RWPE2 (cell line): ENCODE measurements at regions not wholly inside any gene's neighbourhood (a gene's known extent, or its start where the extent isn't known, plus 50 kb on each side); places are given as distances from the start of the nearest gene placed in this dataset.

Source experiments
- ATAC-seq: fragments of 200-7000 bp; cut with Tn5 transposase; 3 replicates; pipeline ENCODE4 v1.9.1; 2021; ENCODE audit warnings: low read depth
- DNase-seq: peaks from one replicate; pipeline ENCODE4 v3.0.0-alpha.2; 2020; ENCODE audit warnings: low spot score
- H3K27ac ChIP-seq: fragments of 450-650 bp; 2 replicates; pipeline ENCODE4 v1.5.1; 2017; ENCODE audit warnings: mild to moderate bottlenecking; ENCODE audit not compliant: poor library complexity, severe bottlenecking
- H3K27me3 ChIP-seq: fragments of 250-450 bp; sonication (Bioruptor Pico); 2 replicates; pipeline ENCODE4 v1.5.1; 2021; ENCODE audit warnings: mild to moderate bottlenecking, moderate library complexity; ENCODE audit not compliant: insufficient read depth, poor library complexity, severe bottlenecking
- H3K36me3 ChIP-seq: fragments of 250-450 bp; sonication (Bioruptor Pico); 2 replicates; pipeline ENCODE4 v1.5.1; 2020; ENCODE audit warnings: low read depth, mild to moderate bottlenecking, moderate library complexity
- H3K4me1 ChIP-seq: fragments of 250-450 bp; sonication (Bioruptor Pico); 2 replicates; pipeline ENCODE4 v1.5.1; 2021; ENCODE audit warnings: mild to moderate bottlenecking, moderate library complexity; ENCODE audit not compliant: insufficient read depth, poor library complexity, severe bottlenecking
- H3K4me3 ChIP-seq: fragments of 250-450 bp; sonication (Bioruptor Pico); 2 replicates; pipeline ENCODE4 v1.5.1; 2021; ENCODE audit warnings: mild to moderate bottlenecking, moderate library complexity; ENCODE audit not compliant: severe bottlenecking
- H3K9me3 ChIP-seq: fragments of 250-450 bp; sonication (Bioruptor Pico); 2 replicates; pipeline ENCODE4 v1.5.1; 2021; ENCODE audit warnings: mild to moderate bottlenecking, moderate library complexity; ENCODE audit not compliant: severe bottlenecking
- CTCF ChIP-seq: fragments of 450-650 bp; IDR thresholded peaks from one replicate; pipeline ENCODE4 v1.5.1; 2017; ENCODE audit warnings: mild to moderate bottlenecking, moderate library complexity; ENCODE audit not compliant: poor library complexity, severe bottlenecking

GRCh38 chr2:144143294-144144151 lies 376.4 kb downstream of the ZEB2 start:
- H3K36me3 ChIP-seq: no peaks in the 10 kb centered on the region; the same call in 1 of the 2 replicates
- no peaks in the 10 kb centered on the region for H3K9me3 ChIP-seq
- no peak for TF ChIP-seq CTCF
- DNase-seq: no peak
- no peaks in the 10 kb centered on the region for H3K27me3 ChIP-seq
- ATAC-seq: no peak
- no peak overlapping the region for H3K27ac ChIP-seq
- no peaks in the 10 kb centered on the region for H3K4me1 ChIP-seq
- H3K4me3 ChIP-seq: no peak overlapping the region

GRCh38 chr2:144140891-144141290 lies 379.0 kb downstream of the ZEB2 start:
- no peak for TF ChIP-seq CTCF
- no peak for DNase-seq
- H3K27ac ChIP-seq: no peak overlapping the region
- no peak for ATAC-seq
- no peaks in the 10 kb centered on the region for H3K4me1 ChIP-seq
- no peaks in the 10 kb centered on the region; the same call in 1 of the 2 replicates for H3K36me3 ChIP-seq
- H3K9me3 ChIP-seq: no peaks in the 10 kb centered on the region
- H3K27me3 ChIP-seq: no peaks in the 10 kb centered on the region
- H3K4me3 ChIP-seq: no peak overlapping the region

- no peak for TF ChIP-seq CTCF
- no peak for ATAC-seq
- Histone ChIP-seq H3K36me3 (no peaks in the 10 kb centered on the region; the same call in 1 of the 2 replicates), H3K4me1 (peaks cover 7% of the 10 kb centered on the region), H3K27ac (no peak overlapping the region), H3K27me3 (no peaks in the 10 kb centered on the region), H3K4me3 (no peak overlapping the region), H3K9me3 (no peaks in the 10 kb centered on the region)
- DNase-seq: no peak
These were observed 382.1 kb downstream of the ZEB2 start for GRCh38 chr2:144137705-144138428.

GRCh38 chr2:144137272-144137671 lies 382.6 kb downstream of the ZEB2 start:
- H3K27me3 ChIP-seq: no peaks in the 10 kb centered on the region
- DNase-seq (no peak), ATAC-seq (no peak)
- H3K9me3 ChIP-seq: no peaks in the 10 kb centered on the region
- TF ChIP-seq CTCF: no peak
- H3K36me3 ChIP-seq: no peaks in the 10 kb centered on the region; the same call in 1 of the 2 replicates
- H3K27ac ChIP-seq: no peak overlapping the region
- H3K4me1 ChIP-seq: peaks cover 10% of the 10 kb centered on the region
- H3K4me3 ChIP-seq: no peak overlapping the region
